Myocyte (in vitro differentiated cells): ENCODE measurements at regions not wholly inside any gene's neighbourhood (a gene's known extent, or its start where the extent isn't known, plus 50 kb on each side); places are given as distances from the start of the nearest gene placed in this dataset.

ENCODE experiments used
- DNase-seq: peaks from one replicate; pipeline ENCODE4 v3.0.0-alpha.2; 2012; ENCODE audit warnings: low read depth

DNA sequence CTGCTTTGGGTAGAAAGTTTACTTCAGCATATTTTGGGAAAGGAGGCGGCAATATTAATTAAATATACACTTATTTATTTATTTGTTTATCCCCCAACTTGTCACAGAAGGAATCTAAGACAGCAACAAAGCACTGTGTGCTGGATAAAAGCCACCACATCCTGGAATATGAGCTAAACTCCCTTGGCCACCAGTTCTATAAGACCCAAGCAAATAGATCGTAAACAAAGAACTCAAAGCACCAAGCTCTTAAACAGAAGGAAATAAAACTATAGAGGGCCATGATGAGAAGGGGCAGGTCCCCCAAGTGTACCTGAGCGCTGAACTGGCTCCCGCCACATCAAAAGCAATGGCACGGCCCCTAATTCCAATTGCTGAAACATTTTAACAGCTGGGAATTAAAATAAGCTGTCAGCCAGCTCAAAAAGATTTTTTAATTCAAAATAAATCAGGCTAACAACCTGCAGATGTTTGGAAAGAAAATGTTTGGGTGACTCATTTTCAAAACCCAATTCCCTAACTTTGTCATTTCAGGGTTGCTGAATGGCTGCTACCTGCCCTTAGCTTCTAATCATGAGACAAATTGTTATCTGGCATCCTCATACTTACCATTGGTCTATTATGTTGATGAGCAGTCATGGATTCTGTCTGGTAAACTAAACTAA lies 127.1 kb downstream of the SLC30A10 start:
- no peak for DNase-seq

DNA sequence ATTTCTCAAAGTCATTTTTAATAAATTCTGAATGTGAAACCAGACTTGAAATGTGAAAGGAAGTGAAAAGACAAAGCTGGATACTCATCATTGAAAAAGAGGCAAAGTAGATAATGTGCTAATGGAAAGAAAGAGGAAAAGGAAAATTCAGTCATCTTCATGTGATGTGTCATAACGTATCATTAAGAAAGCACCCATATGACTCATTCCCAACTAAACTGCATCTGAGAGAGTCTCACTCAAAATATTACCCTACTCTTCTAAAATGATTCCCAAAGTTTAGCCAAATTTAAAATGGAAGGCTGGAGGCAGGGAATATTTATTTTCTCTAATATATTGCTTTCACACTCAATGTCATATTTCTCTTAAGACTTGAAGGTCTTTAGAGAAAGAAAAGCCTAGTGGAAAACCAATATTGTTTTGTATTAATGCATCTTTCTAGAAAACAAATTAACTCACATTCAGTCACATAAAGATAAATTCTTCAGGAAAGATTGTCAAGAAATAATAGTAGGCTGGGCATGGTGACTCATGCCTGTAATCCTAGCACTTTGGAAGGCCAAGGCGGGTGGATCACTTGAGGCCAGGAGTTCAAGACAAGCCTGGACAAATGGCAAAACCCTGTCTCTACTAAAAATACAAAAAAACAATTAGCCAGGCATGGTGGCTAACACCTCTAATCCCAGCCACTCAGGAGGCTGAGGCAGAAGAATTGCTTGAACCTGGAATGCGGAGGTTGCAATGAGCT lies 129.9 kb downstream of the SLC30A10 start:
- DNase-seq: peak; percentile 16

DNA sequence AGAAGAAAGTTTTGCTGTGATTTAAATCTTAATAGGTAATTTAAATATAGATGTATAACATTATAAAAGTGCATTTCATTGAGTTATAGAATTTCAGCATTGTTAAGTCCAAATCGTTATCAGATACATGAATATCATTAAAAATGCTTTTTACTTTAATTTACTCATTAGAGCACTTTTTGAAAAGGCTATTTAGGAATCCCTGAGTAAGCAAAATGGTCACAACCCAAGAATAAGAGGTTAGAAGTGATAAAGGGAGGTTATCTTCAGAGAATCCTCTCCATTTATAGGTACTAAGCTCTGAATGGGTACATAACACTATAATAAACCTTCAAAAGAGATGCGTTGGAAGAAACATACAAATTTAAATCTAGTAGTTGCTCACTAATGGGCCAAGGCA lies 130.7 kb downstream of the SLC30A10 start:
- DNase-seq: no peak

DNA sequence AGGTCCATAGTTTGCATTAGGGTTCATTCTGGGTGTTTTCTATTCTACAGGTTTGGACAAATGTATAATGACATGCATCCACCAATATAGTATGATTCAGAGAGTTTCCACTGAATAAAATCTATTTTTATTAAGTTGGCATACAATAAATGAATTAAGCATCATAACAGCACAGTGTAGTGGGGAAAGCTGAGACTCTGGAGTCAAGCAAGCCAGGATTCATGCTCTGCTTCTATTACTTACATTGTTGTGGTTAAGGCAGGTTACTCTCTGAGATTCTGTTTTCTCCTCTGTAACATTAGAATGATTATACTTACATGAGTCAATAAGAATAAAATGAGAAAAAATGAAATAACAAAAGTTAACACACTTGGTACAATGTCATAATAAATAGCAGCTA lies 131.3 kb downstream of the SLC30A10 start:
- DNase-seq: no peak

DNA sequence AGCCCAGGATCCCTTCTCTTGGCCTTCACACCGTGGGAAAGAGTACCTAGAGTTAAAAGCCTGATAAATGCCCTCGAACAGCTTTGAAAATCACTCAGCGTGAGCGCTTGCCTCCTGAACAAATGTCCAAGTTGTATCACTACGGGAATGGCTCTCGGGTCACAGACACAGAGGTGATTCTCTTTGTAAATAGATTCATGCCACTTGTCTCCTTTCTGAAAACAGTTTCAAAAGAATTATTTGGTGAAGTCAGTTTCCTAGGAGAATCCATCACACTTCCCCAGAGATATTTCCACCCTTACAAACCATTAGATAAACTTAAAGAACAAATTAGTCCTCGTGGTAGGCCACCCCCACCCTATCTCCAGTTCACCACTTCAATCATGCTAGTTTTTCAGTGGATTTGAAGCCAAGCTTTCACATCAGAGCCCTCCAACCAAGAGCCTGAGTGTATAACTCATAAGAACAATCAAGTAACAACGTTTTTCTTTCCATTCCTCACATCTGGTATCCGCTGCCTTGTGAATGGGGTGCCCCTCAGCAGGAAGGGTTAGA lies 132.9 kb downstream of the SLC30A10 start:
- DNase-seq: no peak

DNA sequence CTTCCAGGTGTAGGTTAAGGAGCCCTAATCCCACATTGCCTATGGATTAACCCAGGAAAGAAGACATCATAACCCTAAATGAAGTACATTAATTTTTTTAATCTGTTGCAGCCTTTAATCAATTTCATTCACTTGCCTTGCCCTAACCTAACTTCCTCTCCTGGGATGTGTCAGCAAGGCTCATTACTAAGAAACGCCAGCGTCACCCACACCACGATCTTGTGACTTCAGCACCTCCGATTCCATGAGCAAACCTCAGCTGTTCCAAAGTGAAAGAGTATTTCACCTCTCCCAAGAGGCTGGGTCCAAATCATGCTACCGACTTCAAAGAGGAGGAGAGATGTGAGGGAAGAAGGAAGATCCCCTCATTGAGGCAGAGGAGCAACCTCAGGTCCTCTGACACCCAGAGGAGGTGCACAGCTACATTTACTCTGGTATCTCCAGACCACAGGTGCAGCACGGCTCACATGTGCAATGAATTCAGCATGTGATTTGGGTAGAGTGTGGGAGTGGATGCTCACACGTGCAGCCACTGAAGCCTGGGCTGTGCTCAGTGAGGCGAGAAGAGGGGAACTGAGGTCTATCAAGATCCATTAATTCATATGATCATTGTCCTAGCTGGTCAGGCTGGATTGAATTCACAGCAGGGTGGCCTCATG lies 134.1 kb downstream of the SLC30A10 start:
- DNase-seq: no peak

DNA sequence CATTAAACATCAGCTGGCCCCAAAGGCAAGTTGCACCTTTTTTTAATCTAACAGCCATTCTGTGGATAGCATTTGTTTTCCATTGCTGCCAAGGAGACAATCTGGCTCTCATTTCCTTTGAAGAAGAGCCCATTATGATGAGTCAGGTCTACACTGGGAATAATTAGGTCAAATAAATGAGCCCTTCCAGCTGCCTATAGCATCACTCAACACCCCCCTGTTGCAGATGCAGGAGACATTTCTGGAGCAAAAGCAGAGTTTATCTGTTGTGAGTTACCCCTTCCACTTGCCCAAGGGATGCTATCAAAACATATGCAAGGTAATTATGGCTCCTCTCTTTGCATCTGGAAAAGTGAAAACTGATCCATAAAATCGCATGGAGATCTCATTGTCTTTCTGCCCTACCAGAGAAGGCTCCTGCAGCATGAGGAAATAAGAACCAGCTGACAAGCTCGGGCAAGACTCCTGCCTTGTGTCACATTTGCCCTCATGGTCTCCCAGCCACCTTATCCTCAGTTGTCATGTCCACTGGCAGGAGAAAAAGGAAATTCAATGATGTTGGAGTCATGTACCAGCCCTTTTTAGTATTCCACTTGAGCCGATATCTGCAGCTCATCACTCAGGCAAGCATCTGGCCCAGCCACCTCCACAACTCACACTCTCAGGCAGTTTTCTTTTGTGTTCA lies 135.9 kb downstream of the SLC30A10 start:
- DNase-seq: peak; percentile 47

DNA sequence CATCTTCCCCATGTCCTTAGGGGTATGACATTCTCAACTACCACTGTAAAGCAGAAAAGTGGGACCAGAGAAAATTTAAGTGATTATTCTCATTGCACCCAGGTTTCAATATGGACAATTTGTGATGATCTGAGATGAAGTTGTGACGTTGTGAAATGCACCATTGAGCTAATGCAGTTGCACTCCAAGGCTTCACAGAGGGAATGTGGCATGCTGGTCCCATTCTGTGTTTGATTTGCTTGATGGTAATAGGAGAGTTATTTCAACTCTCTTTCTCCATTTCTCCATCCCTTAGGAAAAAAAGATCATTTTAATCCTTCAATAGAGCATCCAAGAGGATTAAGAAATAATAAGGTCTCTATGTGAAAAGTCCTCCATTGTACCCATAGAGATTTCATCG lies 136.6 kb downstream of the SLC30A10 start:
- DNase-seq: no peak

DNA sequence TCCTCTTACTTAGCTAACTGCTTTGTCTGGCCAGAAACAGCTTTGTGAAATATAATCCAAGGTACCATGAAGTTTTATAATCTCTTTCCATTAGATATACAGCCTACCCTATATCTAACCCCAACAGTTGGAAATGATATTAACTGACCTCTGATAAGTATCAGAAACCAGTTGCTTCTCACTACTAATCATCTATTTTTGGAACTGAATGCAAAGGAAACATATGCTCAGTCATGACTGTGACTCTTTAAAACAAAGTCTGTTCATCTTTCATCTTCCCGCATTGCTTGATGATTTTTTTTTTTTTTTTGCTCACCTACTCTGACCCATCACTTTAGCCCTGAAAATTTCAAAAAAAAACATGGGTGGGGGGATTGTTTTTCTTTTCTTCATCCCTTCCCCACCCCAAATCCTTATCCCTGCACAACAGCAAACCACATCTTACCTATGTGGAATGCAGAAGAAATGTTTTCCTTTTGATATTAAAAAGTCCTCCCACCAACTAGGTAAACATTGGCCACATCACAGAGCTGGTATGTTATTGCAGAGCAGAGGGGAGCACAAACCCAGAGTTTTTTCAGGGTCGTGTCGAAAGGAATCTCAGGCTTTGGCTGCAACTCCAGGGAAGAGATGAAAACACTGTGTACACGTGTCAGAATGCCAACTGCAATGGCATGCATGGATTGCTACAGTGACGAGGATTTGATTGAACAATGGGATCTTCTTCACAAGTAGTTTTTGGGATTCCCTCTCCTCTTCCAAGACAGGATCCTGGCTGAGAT lies 137.3 kb downstream of the SLC30A10 start:
- DNase-seq: no peak

DNA sequence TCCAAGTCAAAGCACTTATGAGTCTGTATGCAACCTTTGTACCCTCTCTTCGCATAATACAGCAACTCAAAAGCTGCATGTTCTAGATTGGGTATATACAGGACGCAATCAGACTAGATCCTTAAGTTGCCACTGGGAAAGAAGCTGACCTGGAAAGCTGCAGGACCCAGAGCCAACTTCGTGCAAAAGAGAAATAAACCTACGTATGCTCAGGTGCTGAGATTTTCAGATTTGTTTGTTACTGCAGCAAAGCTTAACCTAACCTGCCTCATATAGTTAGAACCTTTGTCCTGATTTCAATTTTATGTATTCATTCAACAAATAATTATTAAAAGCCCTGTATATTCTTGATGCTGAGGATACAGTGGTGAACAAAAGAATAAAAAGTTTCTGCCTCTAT lies 139.7 kb downstream of the SLC30A10 start:
- DNase-seq: no peak

DNA sequence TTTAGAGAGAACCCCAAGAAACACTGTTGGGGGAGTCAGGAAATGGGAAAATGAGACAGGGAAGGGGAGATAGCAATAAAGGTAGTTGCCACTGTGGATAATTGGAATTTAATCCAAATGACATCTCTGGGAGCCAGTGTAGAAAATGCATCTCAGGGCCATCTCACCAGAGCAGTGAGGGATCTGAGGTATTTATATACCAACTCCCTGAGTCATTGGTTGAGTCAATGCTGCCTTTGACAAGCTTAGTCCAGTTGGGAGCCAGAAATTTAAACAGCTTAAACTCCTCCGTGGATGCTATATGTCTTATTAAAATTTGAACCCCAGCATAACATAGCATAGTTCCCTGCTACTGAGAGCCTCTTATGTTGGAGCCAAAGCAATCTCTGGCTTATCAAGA lies 140.3 kb downstream of the SLC30A10 start:
- no peak for DNase-seq

DNA sequence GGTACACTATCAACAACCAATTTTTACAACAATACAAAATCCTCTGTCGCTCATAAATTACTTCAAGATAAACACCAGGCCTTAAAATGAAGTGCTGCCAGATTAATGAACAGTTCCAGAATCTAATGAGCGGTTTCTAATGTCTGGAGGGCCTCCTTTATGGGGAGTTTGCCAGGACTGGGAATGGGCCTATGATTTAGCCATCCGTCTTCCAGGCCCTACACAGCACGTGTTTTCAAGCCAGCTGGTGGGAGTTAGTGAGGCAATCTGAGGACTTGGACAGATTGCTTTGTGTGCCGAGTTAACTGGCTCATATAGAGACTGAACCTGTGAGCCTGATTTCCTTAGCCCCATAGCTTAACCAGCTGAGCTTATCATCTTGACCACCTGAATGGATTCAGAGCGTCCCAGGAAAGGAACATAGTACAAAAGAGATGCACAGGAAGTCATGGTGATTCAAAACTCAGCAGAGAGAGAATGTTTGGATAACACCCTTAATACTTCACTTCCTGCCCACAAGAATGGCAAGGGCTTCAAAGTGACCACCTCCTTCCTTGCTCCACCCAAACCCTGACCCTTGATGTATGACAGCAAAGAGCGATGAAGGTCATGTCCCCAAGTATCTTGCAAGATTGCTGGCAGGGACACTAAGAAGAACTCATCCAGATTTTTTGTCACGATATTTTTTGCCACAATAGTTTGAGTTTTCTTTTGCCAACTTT lies 143.5 kb downstream of the SLC30A10 start:
- no peak for DNase-seq

DNA sequence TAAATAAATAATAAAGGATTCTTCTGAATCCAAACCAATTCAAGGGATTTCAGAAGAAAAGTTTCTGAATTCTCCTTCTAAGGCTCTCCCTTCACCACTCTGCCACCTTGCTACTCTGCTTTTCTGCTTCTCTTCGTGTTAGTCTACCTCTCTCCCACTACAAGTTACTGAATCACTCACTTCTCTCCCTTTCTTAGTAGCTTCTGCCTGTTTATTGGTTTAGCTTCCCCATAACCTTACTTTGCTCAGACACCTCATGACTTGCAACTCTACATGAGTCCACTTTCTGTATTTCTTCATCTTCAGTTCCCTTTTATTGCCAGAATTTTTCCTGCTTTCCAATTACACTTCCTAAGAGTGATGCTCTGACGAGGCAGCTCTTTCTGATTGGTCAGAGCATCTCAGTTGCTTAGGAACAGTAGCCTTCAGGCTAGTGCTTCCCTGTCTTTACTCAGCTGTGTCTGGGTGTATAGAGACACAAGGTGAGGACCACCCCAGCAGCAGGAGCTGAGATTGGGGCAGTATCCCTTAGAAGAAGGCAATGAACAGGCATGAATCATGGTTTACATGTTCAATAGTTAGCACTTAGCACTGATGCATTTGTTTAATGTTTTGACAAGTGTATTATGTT lies 144.6 kb downstream of the SLC30A10 start:
- no peak for DNase-seq

DNA sequence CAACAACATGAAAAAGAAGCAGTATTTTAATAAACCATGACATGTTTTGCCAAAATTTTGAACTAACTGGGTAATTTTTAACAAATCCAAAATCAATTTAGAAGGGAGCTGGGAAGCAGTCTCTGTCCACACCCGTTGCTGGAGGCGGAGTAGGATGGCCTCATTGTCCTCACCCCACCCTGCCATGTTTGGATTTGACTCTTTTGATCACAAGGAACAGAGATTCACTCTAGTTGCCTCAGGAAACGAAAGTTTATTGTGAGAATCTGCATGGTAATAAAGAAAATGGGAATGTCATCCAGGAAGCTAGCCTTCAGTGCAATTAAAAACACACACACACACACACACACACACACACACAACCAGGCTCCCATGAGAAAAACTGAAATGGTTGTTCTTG lies 145.4 kb downstream of the SLC30A10 start:
- no peak for DNase-seq

DNA sequence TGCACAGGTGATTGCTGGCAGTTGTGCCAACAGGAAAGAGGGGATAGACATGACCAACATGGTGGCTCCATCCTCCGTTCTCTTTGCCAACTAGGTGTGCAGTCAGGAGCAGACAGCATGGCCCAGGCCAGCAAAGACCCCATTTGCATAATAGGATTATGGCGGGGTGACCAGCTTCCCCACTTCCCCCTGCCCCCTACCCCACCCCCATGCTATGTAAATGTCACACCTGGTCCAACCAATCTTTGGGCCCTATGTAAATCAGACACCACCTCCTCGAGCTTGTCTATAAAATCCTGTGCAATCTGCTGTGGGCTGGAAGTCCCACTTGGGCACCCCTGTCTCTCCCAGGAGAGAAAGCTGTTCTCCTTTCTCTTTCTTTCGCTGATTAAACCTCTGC lies 146.0 kb downstream of the SLC30A10 start:
- DNase-seq: no peak

DNA sequence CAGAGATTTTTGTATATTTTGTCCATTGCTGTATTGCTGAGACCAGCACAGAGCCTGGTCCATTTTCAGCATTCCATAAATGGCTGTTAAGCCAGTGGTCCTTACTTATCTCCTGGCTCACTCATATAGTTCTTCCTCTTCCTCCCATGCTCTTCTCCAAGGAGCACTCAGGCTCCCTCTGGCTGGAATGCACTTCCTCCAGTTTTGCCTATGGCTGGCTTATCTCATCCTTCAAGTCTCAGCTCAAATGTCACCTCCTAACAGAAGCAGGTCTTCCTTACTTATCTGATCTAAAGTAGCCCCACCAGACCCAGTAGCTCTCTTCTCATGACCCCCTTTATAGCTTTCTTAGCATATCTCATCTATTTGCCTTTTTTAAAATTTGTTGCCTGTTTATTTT lies 146.9 kb downstream of the SLC30A10 start:
- DNase-seq: no peak

DNA sequence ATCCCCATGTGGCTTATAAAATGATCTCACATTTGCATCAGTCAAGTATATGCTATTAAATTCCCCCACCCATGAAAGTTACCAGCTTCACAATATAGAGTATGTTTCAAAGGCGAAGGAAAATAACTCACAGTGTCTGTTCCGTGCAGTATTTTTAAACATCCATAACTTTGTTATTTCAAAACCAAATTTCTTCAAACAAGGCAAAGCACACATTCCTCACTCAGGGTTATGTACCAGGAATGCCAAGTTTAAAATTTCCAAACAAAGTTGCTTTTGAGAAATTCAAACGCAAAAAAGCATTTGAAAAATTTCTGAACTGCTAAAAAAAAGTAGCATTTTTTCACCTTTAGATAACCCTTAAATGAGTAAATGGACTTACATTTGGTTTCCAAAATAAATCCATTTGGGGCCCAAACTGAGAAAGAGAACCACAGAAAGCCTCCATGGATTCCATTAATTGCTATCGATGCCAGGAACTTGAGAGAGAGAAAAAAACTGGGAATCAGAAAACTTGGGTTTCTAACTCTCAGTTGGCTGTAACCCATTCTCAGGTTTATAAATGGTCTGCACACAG lies 149.5 kb downstream of the SLC30A10 start:
- no peak for DNase-seq

DNA sequence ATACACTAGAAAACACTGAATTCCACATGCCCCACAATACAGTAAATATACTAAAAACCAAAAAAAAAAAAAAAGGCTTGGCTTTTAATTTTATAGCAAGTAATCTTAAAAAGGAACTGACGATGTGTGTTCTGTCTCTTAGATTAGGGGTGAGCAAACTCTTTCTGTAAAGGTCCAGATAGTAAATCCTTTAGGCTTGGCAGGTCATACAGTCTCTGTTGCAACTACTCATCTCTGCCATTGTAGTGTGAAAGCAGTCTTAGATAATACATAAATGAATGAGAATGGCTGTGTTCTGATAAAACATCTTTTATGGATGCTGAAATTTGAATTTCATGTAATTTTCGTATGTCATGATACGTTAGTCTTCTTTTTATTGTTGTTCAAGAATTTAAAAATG lies 150.2 kb downstream of the SLC30A10 start:
- no peak for DNase-seq

DNA sequence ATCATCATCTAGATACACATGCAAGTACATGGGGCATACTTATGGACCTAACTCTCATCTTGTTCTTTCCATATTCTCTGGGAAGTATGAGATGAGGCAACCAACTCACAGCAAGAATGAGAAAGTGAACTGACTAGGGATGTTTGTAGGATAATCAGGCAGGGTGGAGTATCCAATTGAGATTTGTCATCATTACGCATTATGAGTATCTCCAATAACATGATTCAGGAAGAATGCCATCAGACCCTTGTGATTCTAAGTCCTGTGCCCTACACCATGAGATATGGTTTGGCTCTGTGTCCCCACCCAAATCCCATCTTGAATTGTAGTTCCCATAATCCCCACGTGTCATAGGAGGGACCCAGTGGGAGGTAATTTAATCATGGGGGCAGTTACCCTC lies 154.0 kb downstream of the SLC30A10 start:
- no peak for DNase-seq
